GM23338 (cell line): ENCODE measurements at regions not wholly inside any gene's neighbourhood (a gene's known extent, or its start where the extent isn't known, plus 50 kb on each side); places are given as distances from the start of the nearest gene placed in this dataset.

ENCODE experiments used
- ATAC-seq: fragments of 200-7000 bp; cut with Tn5 transposase; 3 replicates; pipeline ENCODE4 v1.9.1; 2020
- DNase-seq: peaks from one replicate; pipeline ENCODE4 v3.0.0-alpha.2; 2015; ENCODE audit warnings: low spot score
- H2AFZ ChIP-seq: fragments of 200-600 bp; sonication (generic); 2 replicates; pipeline ENCODE4 v1.8.0; 2016; ENCODE audit warnings: antibody characterized with exemption, mild to moderate bottlenecking, moderate library complexity
- H3F3A ChIP-seq: fragments of 200-600 bp; sonication (generic); replicated peaks from 2 replicates; pipeline ENCODE4 v1.8.0; 2017; ENCODE audit warnings: antibody characterized with exemption, mixed run types, low read depth
- H3K27ac ChIP-seq: fragments of 200-600 bp; sonication (generic); 2 replicates; pipeline ENCODE4 v1.6.1; 2016; ENCODE audit warnings: low read depth
- H3K27me3 ChIP-seq: fragments of 200-600 bp; sonication (generic); 2 replicates; pipeline ENCODE4 v1.8.0; 2016; ENCODE audit warnings: mild to moderate bottlenecking, mixed run types, moderate library complexity; ENCODE audit not compliant: insufficient read depth
- H3K36me3 ChIP-seq: fragments of 200-600 bp; sonication (generic); 2 replicates; pipeline ENCODE4 v1.8.0; 2016; ENCODE audit warnings: mild to moderate bottlenecking; ENCODE audit not compliant: insufficient read depth
- H3K4me1 ChIP-seq: fragments of 200-600 bp; sonication (generic); 2 replicates; pipeline ENCODE4 v1.8.0; 2016; ENCODE audit warnings: mild to moderate bottlenecking, moderate library complexity; ENCODE audit not compliant: insufficient read depth
- H3K4me2 ChIP-seq: fragments of 200-600 bp; sonication (generic); 2 replicates; pipeline ENCODE4 v1.7.1; 2017; ENCODE audit warnings: mixed run types
- H3K4me3 ChIP-seq: fragments of 200-600 bp; sonication (generic); 2 replicates; pipeline ENCODE4 v1.6.1; 2016; ENCODE audit warnings: mixed run types
- H3K79me2 ChIP-seq: fragments of 200-600 bp; sonication (generic); replicated peaks from 2 replicates; pipeline ENCODE4 v1.8.0; 2017; ENCODE audit warnings: mild to moderate bottlenecking; ENCODE audit not compliant: insufficient read depth
- H3K9me2 ChIP-seq: fragments of 200-600 bp; sonication (generic); 2 replicates; pipeline ENCODE4 v1.8.0; 2017; ENCODE audit not compliant: insufficient read depth
- H4K20me1 ChIP-seq: fragments of 200-600 bp; sonication (generic); replicated peaks from 2 replicates; pipeline ENCODE4 v1.8.0; 2017; ENCODE audit warnings: mild to moderate bottlenecking; ENCODE audit not compliant: insufficient read depth
- H3K27ac Mint-ChIP-seq: 2 replicates; pipeline ENCODE4 v1.8.0; 2020; ENCODE audit warnings: inconsistent platforms, mild to moderate bottlenecking, moderate library complexity, mixed read lengths
- H3K27me3 Mint-ChIP-seq: 3 replicates; pipeline ENCODE4 v1.8.0; 2022; ENCODE audit warnings: low read depth, mild to moderate bottlenecking, moderate library complexity, mixed read lengths, inconsistent platforms; ENCODE audit not compliant: insufficient read depth, poor library complexity
- H3K36me3 Mint-ChIP-seq: 3 replicates; pipeline ENCODE4 v1.8.0; 2021; ENCODE audit warnings: low read depth, mild to moderate bottlenecking, inconsistent platforms, moderate library complexity, mixed read lengths
- H3K4me1 Mint-ChIP-seq: 3 replicates; pipeline ENCODE4 v1.8.0; 2020; ENCODE audit warnings: mild to moderate bottlenecking, inconsistent platforms, mixed read lengths
- H3K4me3 Mint-ChIP-seq: 3 replicates; pipeline ENCODE4 v1.8.0; 2021; ENCODE audit warnings: moderate library complexity, mild to moderate bottlenecking, inconsistent platforms, mixed read lengths
- H3K9me3 Mint-ChIP-seq: 3 replicates; pipeline ENCODE4 v1.8.0; 2020; ENCODE audit warnings: moderate library complexity, mild to moderate bottlenecking, inconsistent platforms, mixed read lengths
- CREB1 ChIP-seq: fragments of 250-450 bp; sonication (Bioruptor Pico); IDR thresholded peaks from 2 replicates; pipeline ENCODE4 v1.5.0; 2020; ENCODE audit warnings: low read depth, mild to moderate bottlenecking, moderate library complexity
- CTCF ChIP-seq, 2 experiments: fragments of 200-600 bp in 1 of 2; sonication (generic) in 1 of 2; conservative IDR thresholded peaks; 2 replicates each; pipeline versions ENCODE4 v1.5.1 to v1.6.1; 2016 to 2017; ENCODE audit warnings: antibody characterized with exemption in 2 of 2, low read depth in 2 of 2, mild to moderate bottlenecking in 2 of 2, moderate library complexity in 1 of 2
- ETS1 ChIP-seq: IDR thresholded peaks from 2 replicates; pipeline ENCODE4 v1.6.1; 2016; ENCODE audit warnings: antibody characterized with exemption
- EZH2 ChIP-seq: fragments of 200-600 bp; sonication (generic); IDR thresholded peaks from one replicate; pipeline ENCODE4 v1.8.0; 2017; ENCODE audit warnings: antibody characterized with exemption, mild to moderate bottlenecking, low read depth; ENCODE audit not compliant: unreplicated experiment
- EZH2phosphoT487 ChIP-seq: fragments of 200-600 bp; sonication (generic); IDR thresholded peaks from one replicate; pipeline ENCODE4 v1.8.1; 2018; ENCODE audit warnings: antibody characterized with exemption; ENCODE audit not compliant: unreplicated experiment
- JUNB ChIP-seq: IDR thresholded peaks from one replicate; pipeline ENCODE4 v1.6.1; 2016; ENCODE audit warnings: antibody characterized with exemption; ENCODE audit not compliant: unreplicated experiment
- POLR2AphosphoS5 ChIP-seq: IDR thresholded peaks from 2 replicates; pipeline ENCODE4 v1.6.1; 2016; ENCODE audit warnings: antibody characterized with exemption, low read depth
- STAT1 ChIP-seq: IDR thresholded peaks from one replicate; pipeline ENCODE4 v1.6.1; 2016; ENCODE audit warnings: antibody characterized with exemption; ENCODE audit not compliant: unreplicated experiment
- ZNF114 ChIP-seq: fragments of 250-450 bp; sonication (Bioruptor Pico); IDR thresholded peaks from 2 replicates; pipeline ENCODE4 v1.5.0; 2020; ENCODE audit warnings: mild to moderate bottlenecking, moderate library complexity
- ZNF331 ChIP-seq: fragments of 250-450 bp; sonication (Bioruptor Pico); IDR thresholded peaks from 2 replicates; pipeline ENCODE4 v1.5.0; 2020; ENCODE audit warnings: low read depth, mild to moderate bottlenecking, moderate library complexity
- TF ChIP-seq, protein P1 (sequence below): IDR thresholded peaks from one replicate; pipeline ENCODE4 v1.6.1; 2018; ENCODE audit warnings: antibody characterized with exemption; ENCODE audit not compliant: unreplicated experiment

- Histone ChIP-seq H3K27ac (no peak overlapping the region), H3K27me3 (no peaks in the 10 kb centered on the region), H3K9me2 (no peaks in the 10 kb centered on the region), H3K36me3 (no peaks in the 10 kb centered on the region), H4K20me1 (no peaks in the 10 kb centered on the region), H3K4me1 (peaks cover 10% of the 10 kb centered on the region; the same call in 1 of the 2 replicates), H3F3A (no peaks in the 10 kb centered on the region), H3K79me2 (no peaks in the 10 kb centered on the region), H2AFZ (no peak overlapping the region), H3K4me2 (no peak overlapping the region), H3K4me3 (no peak overlapping the region)
- Mint-ChIP-seq H3K36me3 (no peaks in the 10 kb centered on the region), H3K9me3 (no peaks in the 10 kb centered on the region), H3K27me3 (no peaks in the 10 kb centered on the region), H3K4me3 (no peak overlapping the region), H3K27ac (no peak overlapping the region), H3K4me1 (peaks cover 13% of the 10 kb centered on the region; the same call in 2 of the 3 replicates)
- DNase-seq (peak; percentile 10), ATAC-seq (peak; percentile 57)
- TF ChIP-seq CREB1 (CRISPR knock-in tag) (no peak), CTCF (conservative IDR thresholded peaks at IDR 0.05; ENCODE audit: low read depth in 2 of 2) (peak; percentile 23 to 61; a peak in 3 of 4 replicates), STAT1 (no peak)
These were observed 340.3 kb downstream of the OLFM4 start for GRCh38 chr13:53368948-53369347.

DNA sequence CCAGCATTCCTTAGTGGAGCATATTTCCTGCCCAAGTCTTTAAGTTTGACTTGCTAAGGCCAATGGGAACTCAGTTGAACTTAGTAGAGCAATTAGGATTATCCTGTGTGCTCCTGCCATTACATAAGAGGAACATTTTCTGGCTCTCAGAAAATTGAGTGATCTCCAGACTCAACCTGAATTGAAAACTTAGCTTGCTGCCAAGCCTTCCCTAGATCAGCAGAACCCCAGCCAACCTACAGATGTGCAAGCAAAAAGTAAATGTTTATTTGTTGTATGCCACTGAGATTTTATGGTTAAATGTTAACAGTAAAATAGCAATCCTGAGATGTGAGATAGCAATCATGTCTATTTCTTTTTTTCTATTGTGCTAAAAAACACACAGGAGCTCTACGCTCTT lies 350.9 kb downstream of the OLFM4 start:
- DNase-seq (no peak), ATAC-seq (no peak)
- no peaks in the 10 kb centered on the region for H3K36me3 ChIP-seq
- no peaks in the 10 kb centered on the region for H4K20me1 ChIP-seq
- H2AFZ ChIP-seq: no peak overlapping the region
- no peaks in the 10 kb centered on the region for H3K27me3 ChIP-seq
- no peak overlapping the region for H3K27ac ChIP-seq
- Mint-ChIP-seq H3K27ac (no peak overlapping the region), H3K9me3 (no peaks in the 10 kb centered on the region), H3K27me3 (peaks cover 3% of the 10 kb centered on the region), H3K36me3 (no peaks in the 10 kb centered on the region), H3K4me1 (peaks cover 14% of the 10 kb centered on the region), H3K4me3 (no peak overlapping the region)
- H3K9me2 ChIP-seq: no peaks in the 10 kb centered on the region
- no peak overlapping the region for H3K4me3 ChIP-seq
- no peaks in the 10 kb centered on the region for H3K79me2 ChIP-seq
- H3K4me2 ChIP-seq: no peak overlapping the region
- no peaks in the 10 kb centered on the region for H3K4me1 ChIP-seq
- H3F3A ChIP-seq: no peaks in the 10 kb centered on the region
- TF ChIP-seq STAT1 (no peak), CTCF (conservative IDR thresholded peaks at IDR 0.05; ENCODE audit: low read depth in 2 of 2) (no peak), JUNB (no peak), ZNF331 (CRISPR knock-in tag) (no peak), EZH2 (no peak), ETS1 (no peak), POLR2AphosphoS5 (no peak), EZH2phosphoT487 (no peak), CREB1 (CRISPR knock-in tag) (no peak), ZNF114 (CRISPR knock-in tag) (no peak)
- TF ChIP-seq, protein P1, sequence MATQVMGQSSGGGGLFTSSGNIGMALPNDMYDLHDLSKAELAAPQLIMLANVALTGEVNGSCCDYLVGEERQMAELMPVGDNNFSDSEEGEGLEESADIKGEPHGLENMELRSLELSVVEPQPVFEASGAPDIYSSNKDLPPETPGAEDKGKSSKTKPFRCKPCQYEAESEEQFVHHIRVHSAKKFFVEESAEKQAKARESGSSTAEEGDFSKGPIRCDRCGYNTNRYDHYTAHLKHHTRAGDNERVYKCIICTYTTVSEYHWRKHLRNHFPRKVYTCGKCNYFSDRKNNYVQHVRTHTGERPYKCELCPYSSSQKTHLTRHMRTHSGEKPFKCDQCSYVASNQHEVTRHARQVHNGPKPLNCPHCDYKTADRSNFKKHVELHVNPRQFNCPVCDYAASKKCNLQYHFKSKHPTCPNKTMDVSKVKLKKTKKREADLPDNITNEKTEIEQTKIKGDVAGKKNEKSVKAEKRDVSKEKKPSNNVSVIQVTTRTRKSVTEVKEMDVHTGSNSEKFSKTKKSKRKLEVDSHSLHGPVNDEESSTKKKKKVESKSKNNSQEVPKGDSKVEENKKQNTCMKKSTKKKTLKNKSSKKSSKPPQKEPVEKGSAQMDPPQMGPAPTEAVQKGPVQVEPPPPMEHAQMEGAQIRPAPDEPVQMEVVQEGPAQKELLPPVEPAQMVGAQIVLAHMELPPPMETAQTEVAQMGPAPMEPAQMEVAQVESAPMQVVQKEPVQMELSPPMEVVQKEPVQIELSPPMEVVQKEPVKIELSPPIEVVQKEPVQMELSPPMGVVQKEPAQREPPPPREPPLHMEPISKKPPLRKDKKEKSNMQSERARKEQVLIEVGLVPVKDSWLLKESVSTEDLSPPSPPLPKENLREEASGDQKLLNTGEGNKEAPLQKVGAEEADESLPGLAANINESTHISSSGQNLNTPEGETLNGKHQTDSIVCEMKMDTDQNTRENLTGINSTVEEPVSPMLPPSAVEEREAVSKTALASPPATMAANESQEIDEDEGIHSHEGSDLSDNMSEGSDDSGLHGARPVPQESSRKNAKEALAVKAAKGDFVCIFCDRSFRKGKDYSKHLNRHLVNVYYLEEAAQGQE: no peak
